Keratinocyte (primary cell): ENCODE measurements at regions not wholly inside any gene's neighbourhood (a gene's known extent, or its start where the extent isn't known, plus 50 kb on each side); places are given as distances from the start of the nearest gene placed in this dataset.

Experiments used
- DNase-seq: peaks from one replicate; pipeline ENCODE4 v3.0.0-alpha.2; 2011; ENCODE audit warnings: low read depth, missing footprints, low spot score
- FAIRE-seq: peaks from 2 replicates; lab custom pipeline; 2011; peaks lifted over from hg19 to GRCh38; lab: Jason Lieb, UNC
- H2AFZ ChIP-seq: 2 replicates; pipeline ENCODE4 v1.6.0; 2012; ENCODE audit warnings: low read length, control low read depth, inconsistent platforms; ENCODE audit not compliant: control insufficient read depth
- H3K27ac ChIP-seq: 2 replicates; pipeline ENCODE4 v1.5.1; 2011; ENCODE audit warnings: low read length; ENCODE audit not compliant: control insufficient read depth, insufficient read depth
- H3K27me3 ChIP-seq: 3 replicates; pipeline ENCODE4 v1.6.0; 2011; ENCODE audit warnings: low read length; ENCODE audit not compliant: control insufficient read depth, insufficient read depth; ENCODE audit errors: extremely low read depth
- H3K36me3 ChIP-seq, 2 experiments: 2 replicates in 1 of 2; 3 replicates in 1 of 2; pipeline ENCODE4 v1.5.1; 2011; ENCODE audit warnings: low read length in 2 of 2, mild to moderate bottlenecking in 1 of 2; ENCODE audit not compliant: control insufficient read depth in 2 of 2, insufficient read depth in 2 of 2; ENCODE audit errors: extremely low read depth in 1 of 2
- H3K4me1 ChIP-seq: 3 replicates; pipeline ENCODE4 v1.5.1; 2011; ENCODE audit warnings: low read length; ENCODE audit not compliant: control insufficient read depth, insufficient read depth; ENCODE audit errors: extremely low read depth
- H3K4me2 ChIP-seq: 3 replicates; pipeline ENCODE4 v1.6.0; 2011; ENCODE audit warnings: low read depth, low read length; ENCODE audit not compliant: control insufficient read depth, insufficient read depth; ENCODE audit errors: extremely low read depth
- H3K4me3 ChIP-seq, 3 experiments: fragments of 200-600 bp in 1 of 3; sonication (generic) in 1 of 3; 2 replicates in 2 of 3; 3 replicates in 1 of 3; pipeline ENCODE4 v1.5.1; 2011 to 2016; ENCODE audit warnings: low read length in 3 of 3, mild to moderate bottlenecking in 3 of 3, control low read depth in 2 of 3, inconsistent platforms in 1 of 3, low read depth in 1 of 3, mixed read lengths in 1 of 3, mixed run types in 1 of 3, moderate library complexity in 1 of 3; ENCODE audit not compliant: control insufficient read depth in 2 of 3, insufficient read depth in 2 of 3; ENCODE audit errors: extremely low read depth in 1 of 3
- H3K79me2 ChIP-seq: 2 replicates; pipeline ENCODE4 v1.6.0; 2012; ENCODE audit warnings: low read length; ENCODE audit not compliant: control insufficient read depth, insufficient read depth
- H3K9ac ChIP-seq: 3 replicates; pipeline ENCODE4 v1.6.0; 2011; ENCODE audit warnings: low read length; ENCODE audit not compliant: control insufficient read depth, insufficient read depth; ENCODE audit errors: extremely low read depth
- H3K9me1 ChIP-seq: 3 replicates; pipeline ENCODE4 v1.6.0; 2011; ENCODE audit warnings: low read length; ENCODE audit not compliant: control insufficient read depth, insufficient read depth; ENCODE audit errors: extremely low read depth
- H3K9me3 ChIP-seq: 2 replicates; pipeline ENCODE4 v1.5.1; 2012; ENCODE audit warnings: low read depth, low read length; ENCODE audit not compliant: control insufficient read depth
- H4K20me1 ChIP-seq: 3 replicates; pipeline ENCODE4 v1.6.0; 2011; ENCODE audit warnings: low read length; ENCODE audit not compliant: control insufficient read depth, insufficient read depth; ENCODE audit errors: extremely low read depth
- EZH2 ChIP-seq: IDR thresholded peaks from one replicate; pipeline ENCODE4 v1.6.1; 2012; ENCODE audit warnings: inconsistent platforms, mild to moderate bottlenecking, low read length, moderate library complexity
- dilution Hi-C: fragments of 300-500 bp; cut with MboI; formaldehyde crosslinking; loops from one replicate; pipeline ENCODE4 v1.7.0; 2020; ENCODE audit warnings: low sequenced_read_pairs; ENCODE audit not compliant: extremely low pct_ligation_motif_present
- TF ChIP-seq, protein P1 (sequence below), 3 experiments: IDR thresholded peaks in 1 of 3; conservative IDR thresholded peaks in 1 of 3; optimal IDR thresholded peaks in 1 of 3; 2 replicates in 2 of 3; 3 replicates in 1 of 3; pipeline versions ENCODE3 to v1.5.1; 2011; ENCODE audit warnings: low read length in 3 of 3, mild to moderate bottlenecking in 3 of 3, moderate library complexity in 2 of 3, control low read depth in 1 of 3, inconsistent platforms in 1 of 3; ENCODE audit not compliant: insufficient read depth in 2 of 3; ENCODE audit errors: extremely low read depth in 1 of 3

DNA sequence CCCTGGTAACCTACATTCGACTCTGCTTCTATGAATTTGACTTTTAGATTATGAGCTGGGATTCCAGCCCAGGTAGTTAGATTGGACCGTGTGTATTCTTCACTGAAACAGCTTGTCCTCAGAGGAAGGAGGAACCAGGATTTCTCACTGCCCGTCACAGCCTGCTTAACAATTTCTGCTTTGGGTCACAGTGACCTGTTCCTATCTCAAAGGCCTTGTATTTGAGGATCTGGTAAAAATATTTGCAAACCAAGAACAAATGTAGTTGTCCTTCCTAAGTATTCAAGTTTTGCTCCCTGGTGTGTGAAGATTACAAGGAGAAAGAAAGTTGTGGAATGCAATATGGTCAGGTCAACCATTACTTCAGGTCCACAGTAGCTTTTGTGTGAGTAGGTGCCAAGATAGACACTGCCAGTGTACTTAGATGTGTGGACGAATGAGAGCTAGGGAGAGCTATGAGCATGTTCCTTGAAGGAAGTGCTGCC lies 55.1 kb downstream of the KIF4B start:
- Histone ChIP-seq H3K9me3 (no peaks in the 10 kb centered on the region), H3K4me2 (no peak overlapping the region), H3K79me2 (no peaks in the 10 kb centered on the region), H2AFZ (no peak overlapping the region), H3K4me1 (no peaks in the 10 kb centered on the region), H3K36me3 (no peaks in the 10 kb centered on the region), H4K20me1 (no peaks in the 10 kb centered on the region), H3K9ac (no peak overlapping the region), H3K27ac (no peak overlapping the region), H3K27me3 (no peaks in the 10 kb centered on the region), H3K4me3 (no peak overlapping the region), H3K9me1 (no peaks in the 10 kb centered on the region)
- TF ChIP-seq EZH2, result no peak
- TF ChIP-seq, protein P1, sequence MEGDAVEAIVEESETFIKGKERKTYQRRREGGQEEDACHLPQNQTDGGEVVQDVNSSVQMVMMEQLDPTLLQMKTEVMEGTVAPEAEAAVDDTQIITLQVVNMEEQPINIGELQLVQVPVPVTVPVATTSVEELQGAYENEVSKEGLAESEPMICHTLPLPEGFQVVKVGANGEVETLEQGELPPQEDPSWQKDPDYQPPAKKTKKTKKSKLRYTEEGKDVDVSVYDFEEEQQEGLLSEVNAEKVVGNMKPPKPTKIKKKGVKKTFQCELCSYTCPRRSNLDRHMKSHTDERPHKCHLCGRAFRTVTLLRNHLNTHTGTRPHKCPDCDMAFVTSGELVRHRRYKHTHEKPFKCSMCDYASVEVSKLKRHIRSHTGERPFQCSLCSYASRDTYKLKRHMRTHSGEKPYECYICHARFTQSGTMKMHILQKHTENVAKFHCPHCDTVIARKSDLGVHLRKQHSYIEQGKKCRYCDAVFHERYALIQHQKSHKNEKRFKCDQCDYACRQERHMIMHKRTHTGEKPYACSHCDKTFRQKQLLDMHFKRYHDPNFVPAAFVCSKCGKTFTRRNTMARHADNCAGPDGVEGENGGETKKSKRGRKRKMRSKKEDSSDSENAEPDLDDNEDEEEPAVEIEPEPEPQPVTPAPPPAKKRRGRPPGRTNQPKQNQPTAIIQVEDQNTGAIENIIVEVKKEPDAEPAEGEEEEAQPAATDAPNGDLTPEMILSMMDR (optimal IDR thresholded peaks at IDR 0.05 in 1 of 3, IDR thresholded peaks at IDR 0.05 in 1 of 3, conservative IDR thresholded peaks at IDR 0.05 in 1 of 3; ENCODE audit: extremely low read depth in 1 of 3, insufficient read depth in 2 of 3, low read length in 3 of 3), result no peak
- DNase-seq (no peak), FAIRE-seq (no peak)
- dilution Hi-C loops, result no loop called here

DNA sequence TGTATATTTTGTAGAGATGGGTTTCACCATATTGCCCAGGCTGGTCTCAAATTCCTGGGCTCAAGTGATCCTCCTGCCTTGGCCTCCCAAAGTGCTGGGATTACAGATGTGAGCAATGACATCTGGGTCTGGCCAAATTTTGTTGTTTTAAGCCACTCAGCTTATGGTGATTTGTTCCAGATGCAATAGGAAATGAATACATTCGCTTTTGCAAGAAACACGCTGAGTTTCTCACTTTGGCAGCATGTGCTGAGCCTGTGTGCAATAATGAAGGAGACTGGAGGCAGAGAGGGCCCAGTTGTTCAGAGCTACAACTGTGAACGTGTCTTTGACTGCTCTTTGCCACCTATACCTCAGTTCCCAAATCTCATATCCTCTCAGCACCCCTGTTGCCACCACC lies 56.4 kb downstream of the KIF4B start:
- Histone ChIP-seq H3K9ac (no peak overlapping the region), H3K9me1 (no peaks in the 10 kb centered on the region), H3K79me2 (no peaks in the 10 kb centered on the region), H3K27me3 (no peaks in the 10 kb centered on the region), H3K4me3 (no peak overlapping the region), H4K20me1 (no peaks in the 10 kb centered on the region), H2AFZ (no peak overlapping the region), H3K36me3 (no peaks in the 10 kb centered on the region), H3K9me3 (no peaks in the 10 kb centered on the region), H3K4me1 (no peaks in the 10 kb centered on the region), H3K4me2 (no peak overlapping the region), H3K27ac (no peak overlapping the region)
- TF ChIP-seq EZH2, result no peak
- TF ChIP-seq, protein P1 (optimal IDR thresholded peaks at IDR 0.05 in 1 of 3, IDR thresholded peaks at IDR 0.05 in 1 of 3, conservative IDR thresholded peaks at IDR 0.05 in 1 of 3; ENCODE audit: extremely low read depth in 1 of 3, insufficient read depth in 2 of 3, low read length in 3 of 3), result no peak
- FAIRE-seq, result no peak
- DNase-seq, result no peak
- dilution Hi-C loops, result no loop called here
